GM18870 (cell line): ENCODE measurements at regions not wholly inside any gene's neighbourhood (a gene's known extent, or its start where the extent isn't known, plus 50 kb on each side); places are given as distances from the start of the nearest gene placed in this dataset.
"Not testable (repeated sequence)": the region's sequence is repeated elsewhere in the genome, so short reads cannot be mapped to it uniquely, and the experiment has no call there.

ENCODE experiments used
- ATAC-seq: cut with Tn5 transposase; IDR thresholded peaks from one replicate; pipeline ENCODE4 v1.9.1; 2021; ENCODE audit warnings: moderate library complexity; ENCODE audit not compliant: unreplicated experiment

- ATAC-seq, result not testable (repeated sequence)
These were observed 532.7 kb downstream of the RBFOX1 start for GRCh38 chr16:7865393-7865792.

GRCh38 chr16:7861891-7862582 lies 529.4 kb downstream of the RBFOX1 start:
- ATAC-seq, result no peak

GRCh38 chr16:7853197-7853596 lies 520.6 kb downstream of the RBFOX1 start:
- ATAC-seq, result no peak

GRCh38 chr16:7849841-7850240 lies 517.2 kb downstream of the RBFOX1 start:
- no peak for ATAC-seq

- no peak for ATAC-seq
These were observed 510.6 kb downstream of the RBFOX1 start for GRCh38 chr16:7843261-7843660.

- ATAC-seq, result no peak
These were observed 506.9 kb downstream of the RBFOX1 start for GRCh38 chr16:7839568-7839967.

- ATAC-seq, result no peak
These were observed 502.3 kb downstream of the RBFOX1 start for GRCh38 chr16:7834771-7835431.

GRCh38 chr16:7820816-7821215 lies 488.2 kb downstream of the RBFOX1 start:
- no peak for ATAC-seq

GRCh38 chr16:7805686-7806396 lies 473.2 kb downstream of the RBFOX1 start:
- ATAC-seq, result no peak

GRCh38 chr16:7804635-7805195 lies 472.1 kb downstream of the RBFOX1 start:
- no peak for ATAC-seq

GRCh38 chr16:7792346-7792745 lies 459.7 kb downstream of the RBFOX1 start:
- no peak for ATAC-seq

- ATAC-seq, result no peak
These were observed 458.5 kb downstream of the RBFOX1 start for GRCh38 chr16:7791028-7791590.

- ATAC-seq, result no peak
These were observed 442.4 kb downstream of the RBFOX1 start for GRCh38 chr16:7775072-7775488.

- ATAC-seq, result no peak
These were observed 440.1 kb downstream of the RBFOX1 start for GRCh38 chr16:7772722-7773121.

GRCh38 chr16:7769091-7769490 lies 436.4 kb downstream of the RBFOX1 start:
- not testable (repeated sequence) for ATAC-seq

- ATAC-seq, result no peak
These were observed 432.5 kb downstream of the RBFOX1 start for GRCh38 chr16:7765079-7765550.

GRCh38 chr16:7763111-7763510 lies 430.5 kb downstream of the RBFOX1 start:
- no peak for ATAC-seq
